Stimulated activated naive CD8-positive, alpha-beta T cell treated with anti-CD3 and anti-CD28 coated beads, Interleukin-15, Interleukin-2, amounts not matched to agents 100 ng/mL and 50 ng/mL, for 24 hours (primary cell): ENCODE measurements at regions not wholly inside any gene's neighbourhood (a gene's known extent, or its start where the extent isn't known, plus 50 kb on each side); places are given as distances from the start of the nearest gene placed in this dataset.
"Not testable (repeated sequence)": the region's sequence is repeated elsewhere in the genome, so short reads cannot be mapped to it uniquely, and the experiment has no call there.

Experiments used
- H3K27ac Mint-ChIP-seq: one replicate; pipeline ENCODE4 v1.8.0; 2021; ENCODE audit warnings: mild to moderate bottlenecking, mixed read lengths
- H3K27me3 Mint-ChIP-seq: one replicate; pipeline ENCODE4 v1.8.0; 2021; ENCODE audit warnings: mixed read lengths
- H3K36me3 Mint-ChIP-seq: one replicate; pipeline ENCODE4 v1.8.0; 2021; ENCODE audit warnings: low read depth, mixed read lengths
- H3K4me1 Mint-ChIP-seq: one replicate; pipeline ENCODE4 v1.8.0; 2021; ENCODE audit warnings: low read depth, mixed read lengths
- H3K4me3 Mint-ChIP-seq: one replicate; pipeline ENCODE4 v1.8.0; 2021; ENCODE audit warnings: mild to moderate bottlenecking, mixed read lengths
- H3K9me3 Mint-ChIP-seq: one replicate; pipeline ENCODE4 v1.8.0; 2021; ENCODE audit warnings: mixed read lengths

- peaks cover 5% of the 10 kb centered on the region for H3K9me3 Mint-ChIP-seq
- H3K4me3 Mint-ChIP-seq = no peak overlapping the region
- no peak overlapping the region for H3K27ac Mint-ChIP-seq
- no peaks in the 10 kb centered on the region for H3K27me3 Mint-ChIP-seq
- H3K4me1 Mint-ChIP-seq = no peaks in the 10 kb centered on the region
- H3K36me3 Mint-ChIP-seq = no peaks in the 10 kb centered on the region
These were observed 543.7 kb downstream of the DACH1 start for GRCh38 chr13:71323266-71323665.

- no peaks in the 10 kb centered on the region for H3K36me3 Mint-ChIP-seq
- H3K27ac Mint-ChIP-seq = no peak overlapping the region
- H3K9me3 Mint-ChIP-seq = peaks cover 5% of the 10 kb centered on the region
- H3K27me3 Mint-ChIP-seq = no peaks in the 10 kb centered on the region
- no peak overlapping the region for H3K4me3 Mint-ChIP-seq
- H3K4me1 Mint-ChIP-seq = no peaks in the 10 kb centered on the region
These were observed 546.6 kb downstream of the DACH1 start for GRCh38 chr13:71320452-71320851.

DNA sequence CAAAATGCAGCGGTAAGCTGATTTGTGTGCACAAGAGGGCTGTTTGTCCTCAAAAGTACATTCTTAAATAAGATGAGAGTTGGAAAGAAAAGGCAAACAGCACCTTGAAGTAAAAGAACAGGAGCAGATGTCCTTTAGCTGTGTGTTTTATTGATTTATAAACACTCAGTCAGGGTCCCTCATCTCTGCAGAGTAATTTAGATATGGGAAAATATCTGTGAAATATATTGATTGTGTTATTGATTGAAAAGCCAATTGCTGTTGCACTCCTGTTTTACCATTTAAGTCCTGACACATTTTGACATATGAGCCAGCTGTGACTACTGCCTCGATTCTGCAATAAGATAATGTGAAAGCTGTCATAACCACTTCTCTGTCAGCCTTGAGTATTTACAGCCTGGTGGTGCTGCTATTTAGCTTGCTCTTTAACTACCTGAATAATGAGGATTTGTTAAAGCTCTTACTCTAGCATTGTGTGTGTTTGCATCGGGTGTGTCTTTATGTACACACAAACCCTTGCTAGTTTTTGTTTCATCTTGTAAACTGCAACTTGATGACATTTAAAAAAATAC is 550.1 kb downstream of the DACH1 start:
- no peaks in the 10 kb centered on the region for H3K4me1 Mint-ChIP-seq
- H3K36me3 Mint-ChIP-seq = no peaks in the 10 kb centered on the region
- H3K9me3 Mint-ChIP-seq = peaks cover 5% of the 10 kb centered on the region
- H3K4me3 Mint-ChIP-seq = no peak overlapping the region
- no peaks in the 10 kb centered on the region for H3K27me3 Mint-ChIP-seq
- no peak overlapping the region for H3K27ac Mint-ChIP-seq

DNA sequence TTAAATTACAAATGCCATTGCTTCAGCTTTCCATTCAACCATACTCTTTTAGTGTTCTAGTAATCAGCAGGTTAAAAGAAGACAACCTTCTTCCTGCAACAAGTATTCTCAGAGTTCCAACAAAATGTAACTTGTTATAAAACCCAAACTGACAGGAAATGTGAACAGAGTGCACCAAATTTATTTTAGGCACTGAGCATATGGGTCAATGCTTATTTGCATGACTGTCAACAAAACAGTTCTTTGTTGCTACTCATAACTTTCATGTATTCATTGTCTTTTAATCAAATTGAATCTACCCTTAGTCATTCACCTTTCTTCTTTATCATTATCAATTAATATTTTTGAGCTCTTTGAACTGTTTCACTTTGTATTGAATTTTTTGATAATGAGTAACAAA is 554.1 kb downstream of the DACH1 start:
- no peaks in the 10 kb centered on the region for H3K36me3 Mint-ChIP-seq
- no peak overlapping the region for H3K4me3 Mint-ChIP-seq
- H3K4me1 Mint-ChIP-seq = no peaks in the 10 kb centered on the region
- H3K9me3 Mint-ChIP-seq = no peaks in the 10 kb centered on the region
- H3K27me3 Mint-ChIP-seq = no peaks in the 10 kb centered on the region
- no peak overlapping the region for H3K27ac Mint-ChIP-seq

- no peaks in the 10 kb centered on the region for H3K4me1 Mint-ChIP-seq
- no peaks in the 10 kb centered on the region for H3K9me3 Mint-ChIP-seq
- H3K36me3 Mint-ChIP-seq = no peaks in the 10 kb centered on the region
- no peaks in the 10 kb centered on the region for H3K27me3 Mint-ChIP-seq
- H3K4me3 Mint-ChIP-seq = no peak overlapping the region
- no peak overlapping the region for H3K27ac Mint-ChIP-seq
These were observed 557.1 kb downstream of the DACH1 start for GRCh38 chr13:71309905-71310304.

GRCh38 chr13:71306821-71307220 is 560.2 kb downstream of the DACH1 start:
- no peak overlapping the region for H3K4me3 Mint-ChIP-seq
- H3K4me1 Mint-ChIP-seq = no peaks in the 10 kb centered on the region
- H3K9me3 Mint-ChIP-seq = no peaks in the 10 kb centered on the region
- H3K27ac Mint-ChIP-seq = no peak overlapping the region
- H3K36me3 Mint-ChIP-seq = no peaks in the 10 kb centered on the region
- no peaks in the 10 kb centered on the region for H3K27me3 Mint-ChIP-seq

DNA sequence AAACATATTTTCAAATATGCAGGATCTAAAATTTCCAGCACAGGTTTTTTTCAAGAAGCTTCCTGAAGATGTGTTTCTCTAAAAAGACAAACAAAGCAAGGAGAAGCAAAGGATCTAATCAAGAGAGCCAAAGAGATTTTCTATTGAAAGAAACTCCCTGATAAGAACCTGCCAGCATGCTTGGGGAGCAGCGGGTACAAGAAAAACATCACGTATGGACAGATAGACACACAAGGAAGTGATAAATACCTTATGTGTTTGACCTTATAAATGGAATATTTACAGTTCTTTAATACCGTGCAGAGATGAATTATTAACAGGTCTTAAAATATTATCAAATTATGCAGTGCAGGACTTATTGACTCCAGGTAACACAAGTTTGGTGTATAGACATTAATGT is 562.1 kb downstream of the DACH1 start:
- Mint-ChIP-seq H3K36me3 (no peaks in the 10 kb centered on the region), H3K27ac (no peak overlapping the region), H3K9me3 (no peaks in the 10 kb centered on the region), H3K4me3 (no peak overlapping the region), H3K4me1 (no peaks in the 10 kb centered on the region), H3K27me3 (no peaks in the 10 kb centered on the region)

DNA sequence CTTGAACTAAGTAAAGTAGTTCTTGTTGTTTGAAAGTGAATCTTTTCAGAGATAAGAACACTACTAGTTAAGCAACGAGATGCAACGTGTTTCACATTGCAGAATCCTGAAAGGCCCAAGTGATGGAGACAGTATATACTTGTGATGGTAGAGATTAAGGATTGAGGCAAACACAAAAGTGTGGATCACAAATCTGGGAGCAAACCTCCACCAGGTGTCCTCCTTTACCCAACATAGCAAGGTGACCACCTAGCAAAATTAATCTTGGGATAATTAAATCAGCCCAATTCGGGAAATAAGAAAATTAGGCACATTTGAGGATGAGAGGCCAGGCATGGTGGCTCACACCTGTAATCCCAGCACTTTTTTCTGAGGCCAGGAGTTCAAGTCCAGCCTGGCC is 563.9 kb downstream of the DACH1 start:
- H3K36me3 Mint-ChIP-seq = no peaks in the 10 kb centered on the region
- H3K27ac Mint-ChIP-seq = no peak overlapping the region
- H3K4me3 Mint-ChIP-seq = no peak overlapping the region
- H3K27me3 Mint-ChIP-seq = no peaks in the 10 kb centered on the region
- H3K9me3 Mint-ChIP-seq = no peaks in the 10 kb centered on the region
- H3K4me1 Mint-ChIP-seq = no peaks in the 10 kb centered on the region

DNA sequence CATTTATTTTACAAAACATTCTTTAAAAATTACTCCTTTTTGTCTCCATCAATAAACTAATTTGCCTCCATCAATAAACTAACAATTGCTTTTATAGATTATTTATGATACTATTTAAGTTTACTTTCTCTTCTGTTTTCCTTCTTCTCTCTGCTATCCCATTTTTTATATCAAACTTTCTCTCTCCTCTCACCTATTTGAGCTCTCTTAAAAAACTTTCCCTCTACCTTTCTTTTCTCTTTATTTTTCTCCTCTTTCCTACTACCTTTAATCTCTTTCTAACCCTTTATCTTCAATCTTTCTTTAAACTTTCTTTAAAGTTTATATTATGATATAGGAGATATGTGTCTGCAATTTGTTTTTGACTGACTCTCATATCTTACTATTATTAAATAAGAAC is 566.4 kb downstream of the DACH1 start:
- Mint-ChIP-seq H3K27ac (no peak overlapping the region), H3K9me3 (no peaks in the 10 kb centered on the region), H3K27me3 (no peaks in the 10 kb centered on the region), H3K36me3 (no peaks in the 10 kb centered on the region), H3K4me3 (no peak overlapping the region), H3K4me1 (no peaks in the 10 kb centered on the region)

DNA sequence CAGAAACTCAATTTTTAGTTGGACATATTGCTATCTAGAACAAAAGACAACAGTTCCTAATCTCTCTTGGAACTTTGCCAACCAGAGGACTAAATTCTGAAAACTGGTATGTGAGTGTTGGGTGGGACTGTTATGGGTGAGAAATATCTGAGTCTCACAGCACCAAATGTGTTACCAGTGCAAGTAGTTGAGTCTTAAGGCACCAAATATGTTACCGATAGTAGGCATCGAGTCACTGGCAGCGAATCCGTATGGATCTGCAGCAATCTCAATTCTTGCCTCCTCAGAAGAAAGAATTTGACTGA is 575.2 kb downstream of the DACH1 start:
- H3K4me1 Mint-ChIP-seq = peaks cover 24% of the 10 kb centered on the region
- H3K36me3 Mint-ChIP-seq = no peaks in the 10 kb centered on the region
- peaks cover 5% of the 10 kb centered on the region for H3K9me3 Mint-ChIP-seq
- peaks cover 6% of the 10 kb centered on the region for H3K27me3 Mint-ChIP-seq
- no peak overlapping the region for H3K4me3 Mint-ChIP-seq
- peak overlapping the region; percentile 9 for H3K27ac Mint-ChIP-seq

DNA sequence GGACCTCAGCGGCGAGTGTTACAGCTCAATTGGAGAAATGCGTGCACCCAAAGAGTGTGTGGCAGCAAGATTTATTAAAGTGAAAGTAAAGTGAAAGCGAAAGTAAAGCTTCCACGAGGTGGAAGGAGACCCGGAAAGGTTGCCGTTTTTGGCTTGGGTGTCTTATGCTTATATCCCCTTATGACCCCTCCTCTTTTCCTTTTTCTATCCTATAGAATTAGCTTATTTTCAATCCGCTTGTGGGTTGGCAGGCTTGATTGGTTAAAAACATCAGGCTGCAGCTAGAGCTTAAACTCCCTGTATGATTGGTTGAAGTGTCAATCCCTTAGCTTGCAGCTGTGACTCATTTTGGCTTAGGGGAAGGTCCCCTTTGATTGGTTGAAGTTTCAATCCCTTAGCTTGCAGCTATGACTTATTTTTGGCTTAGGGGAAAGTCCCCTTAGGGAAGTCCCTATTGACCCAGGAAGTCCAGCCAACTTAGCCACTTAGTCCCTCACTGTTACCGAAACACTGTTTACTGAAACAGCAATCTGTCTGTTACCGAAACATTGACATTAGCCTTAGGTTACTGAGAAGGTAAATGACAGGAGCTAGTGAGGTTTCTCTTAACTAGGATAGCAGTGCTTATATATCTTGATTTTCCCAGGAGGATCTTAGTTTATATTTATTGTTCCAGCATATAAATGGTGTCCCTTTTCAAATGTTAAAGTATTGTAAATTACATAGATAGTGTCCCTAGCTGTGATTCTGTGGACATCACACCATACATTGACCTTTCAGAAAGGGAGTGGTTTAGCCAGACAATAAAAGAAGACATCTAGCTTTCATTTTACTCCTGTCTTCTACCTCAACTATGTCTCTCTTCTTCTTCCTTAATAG is 575.8 kb downstream of the DACH1 start:
- peak overlapping the region; percentile 84 for H3K27ac Mint-ChIP-seq
- peaks cover 5% of the 10 kb centered on the region for H3K9me3 Mint-ChIP-seq
- no peaks in the 10 kb centered on the region for H3K36me3 Mint-ChIP-seq
- H3K4me3 Mint-ChIP-seq = peak overlapping the region; percentile 76
- H3K4me1 Mint-ChIP-seq = peaks cover 24% of the 10 kb centered on the region
- H3K27me3 Mint-ChIP-seq = peaks cover 9% of the 10 kb centered on the region

GRCh38 chr13:71289980-71290379 is 577.0 kb downstream of the DACH1 start:
- not testable (repeated sequence) for H3K27me3 Mint-ChIP-seq, H3K36me3 Mint-ChIP-seq, H3K9me3 Mint-ChIP-seq, H3K27ac Mint-ChIP-seq, H3K4me3 Mint-ChIP-seq
- peaks cover 24% of the 10 kb centered on the region for H3K4me1 Mint-ChIP-seq

GRCh38 chr13:71285700-71286099 is 581.3 kb downstream of the DACH1 start:
- Mint-ChIP-seq H3K9me3 (no peaks in the 10 kb centered on the region), H3K27me3 (peaks cover 9% of the 10 kb centered on the region), H3K4me1 (peaks cover 11% of the 10 kb centered on the region), H3K36me3 (no peaks in the 10 kb centered on the region), H3K4me3 (no peak overlapping the region), H3K27ac (no peak overlapping the region)

DNA sequence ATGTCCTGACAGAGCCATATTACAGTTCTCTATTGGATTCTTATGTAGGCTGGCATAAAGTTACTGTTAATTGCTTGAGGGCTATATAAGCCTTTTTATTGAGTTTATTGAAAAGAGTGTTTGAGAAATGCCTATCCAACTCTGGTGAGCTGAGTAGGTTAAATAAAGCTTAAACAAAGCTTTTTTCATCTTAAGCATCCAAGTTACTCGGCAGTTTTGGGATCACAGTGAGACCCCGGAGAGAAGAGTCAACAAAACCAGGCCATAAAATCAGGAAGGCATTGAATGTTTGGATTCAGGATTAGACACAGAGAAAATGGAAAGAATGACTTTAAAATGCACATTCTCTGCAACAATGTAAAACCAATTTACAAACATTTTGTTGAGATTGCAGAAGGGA is 588.5 kb downstream of the DACH1 start:
- no peak overlapping the region for H3K27ac Mint-ChIP-seq
- H3K27me3 Mint-ChIP-seq = no peaks in the 10 kb centered on the region
- no peaks in the 10 kb centered on the region for H3K4me1 Mint-ChIP-seq
- H3K4me3 Mint-ChIP-seq = no peak overlapping the region
- H3K36me3 Mint-ChIP-seq = no peaks in the 10 kb centered on the region
- H3K9me3 Mint-ChIP-seq = no peaks in the 10 kb centered on the region

GRCh38 chr13:71274923-71275608 is 591.9 kb downstream of the DACH1 start:
- H3K27ac Mint-ChIP-seq = no peak overlapping the region
- no peaks in the 10 kb centered on the region for H3K36me3 Mint-ChIP-seq
- no peak overlapping the region for H3K4me3 Mint-ChIP-seq

More at GRCh38 chr13:71274923-71275608, 591.9 kb downstream of the DACH1 start:
- H3K9me3 Mint-ChIP-seq = no peaks in the 10 kb centered on the region
- no peaks in the 10 kb centered on the region for H3K4me1 Mint-ChIP-seq
- no peaks in the 10 kb centered on the region for H3K27me3 Mint-ChIP-seq
